GM21515 (cell line): ENCODE measurements at regions not wholly inside any gene's neighbourhood (a gene's known extent, or its start where the extent isn't known, plus 50 kb on each side); places are given as distances from the start of the nearest gene placed in this dataset.

Experiments used
- ATAC-seq: cut with Tn5 transposase; IDR thresholded peaks from one replicate; pipeline ENCODE4 v1.9.1; 2021; ENCODE audit not compliant: unreplicated experiment

DNA sequence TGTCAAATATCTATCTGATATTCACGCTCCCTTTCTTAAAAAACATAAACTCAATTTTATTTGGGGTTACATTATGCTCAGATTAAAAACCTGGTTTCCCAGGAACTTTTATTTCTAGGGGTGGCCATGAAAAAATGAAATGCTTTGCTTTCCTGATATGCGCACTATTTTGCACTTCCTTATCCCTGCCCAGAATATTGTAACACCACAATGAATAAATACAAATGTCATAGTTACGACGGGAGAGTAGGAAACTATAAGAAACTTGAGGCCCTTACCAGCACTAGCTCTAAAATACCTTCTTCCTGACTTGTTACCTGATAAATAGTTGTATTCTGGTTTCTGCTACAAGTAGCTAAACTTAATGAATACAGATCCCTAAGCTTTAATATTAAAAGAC is 475.6 kb upstream of the CWC22 start:
- no peak for ATAC-seq

- no peak for ATAC-seq
Measured at GRCh38 chr2:180481998-180482397, 474.9 kb upstream of the CWC22 start.

DNA sequence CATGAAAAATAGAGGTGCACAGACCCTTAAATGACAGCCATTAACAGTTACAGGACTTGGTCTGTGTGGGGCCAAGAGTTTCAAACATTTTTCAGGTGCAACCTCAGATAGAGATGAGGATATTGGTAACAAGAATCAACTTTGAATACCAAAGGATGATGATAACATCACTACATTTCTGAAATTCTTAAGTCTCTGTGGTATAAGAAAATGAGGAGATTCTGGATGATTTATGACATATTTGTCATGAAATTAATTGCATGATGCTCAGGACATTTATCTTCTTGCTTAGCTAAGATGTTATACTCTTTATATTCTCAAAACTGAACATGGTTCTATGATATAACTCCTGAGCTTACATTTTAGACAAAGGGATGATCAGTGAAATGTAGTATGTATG is 471.8 kb upstream of the CWC22 start:
- ATAC-seq, result no peak

GRCh38 chr2:180474716-180475115 is 467.6 kb upstream of the CWC22 start:
- ATAC-seq, result no peak

- no peak for ATAC-seq
Measured at GRCh38 chr2:180473456-180473855, 466.4 kb upstream of the CWC22 start.

GRCh38 chr2:180472133-180472532 is 465.0 kb upstream of the CWC22 start:
- ATAC-seq, result no peak

DNA sequence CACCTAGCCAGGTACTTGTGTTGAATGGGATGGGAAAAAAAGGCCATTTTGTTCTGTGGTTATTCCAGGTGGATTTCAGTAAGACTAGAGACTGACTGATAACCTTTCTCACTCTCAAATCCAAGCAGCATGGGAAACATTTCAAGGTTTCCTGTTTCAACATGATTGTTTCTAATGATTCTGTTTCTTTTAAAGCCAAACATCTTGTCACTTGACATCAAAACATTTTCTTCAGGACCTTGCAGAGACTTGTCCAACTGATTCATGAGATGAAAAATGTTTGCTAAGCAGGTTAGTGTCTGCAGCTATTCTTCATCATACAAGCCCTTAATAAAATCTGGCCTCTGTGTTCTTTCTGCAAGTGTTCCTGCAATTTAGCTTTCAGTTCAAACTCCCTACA is 456.5 kb upstream of the CWC22 start:
- ATAC-seq, result no peak

- ATAC-seq, result no peak
Measured at GRCh38 chr2:180461761-180462160, 454.7 kb upstream of the CWC22 start.

- no peak for ATAC-seq
Measured at GRCh38 chr2:180456801-180457200, 449.7 kb upstream of the CWC22 start.

- no peak for ATAC-seq
Measured at GRCh38 chr2:180450841-180451240, 443.7 kb upstream of the CWC22 start.

DNA sequence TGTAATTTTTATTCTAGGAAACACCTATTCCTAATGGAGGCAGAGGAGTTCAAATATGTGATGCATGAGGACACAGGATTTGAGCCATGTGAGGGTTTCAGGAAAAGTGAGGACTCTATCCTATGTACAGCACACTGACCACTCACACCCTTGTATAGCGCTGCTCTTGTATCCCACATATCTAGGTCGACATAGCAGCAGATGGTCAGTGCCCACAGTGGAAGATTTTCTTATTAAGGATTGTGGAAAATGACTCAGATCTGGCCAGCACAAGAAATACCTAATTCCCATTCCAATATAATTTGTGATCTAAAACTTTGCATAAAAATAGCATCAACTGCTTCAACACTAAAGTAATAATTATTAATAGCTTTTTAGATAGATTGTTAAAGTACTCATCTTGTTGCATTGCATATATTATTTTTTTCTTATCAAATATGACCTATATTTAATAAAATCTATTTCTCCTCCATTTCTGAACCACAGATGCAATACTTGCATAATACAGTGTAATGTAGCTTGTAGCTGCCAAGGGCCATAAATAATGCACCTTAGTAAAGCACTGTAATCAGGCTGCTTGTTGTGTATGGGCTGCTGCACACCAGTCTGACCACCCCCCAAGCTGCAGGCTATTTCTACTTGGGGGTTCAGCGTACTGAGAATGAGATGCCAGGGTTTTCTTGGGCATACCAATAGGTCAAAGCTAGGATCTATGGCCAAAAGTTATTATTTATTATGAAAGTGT is 442.2 kb upstream of the CWC22 start:
- ATAC-seq, result no peak

- ATAC-seq, result no peak
Measured at GRCh38 chr2:180446492-180446891, 439.4 kb upstream of the CWC22 start.

DNA sequence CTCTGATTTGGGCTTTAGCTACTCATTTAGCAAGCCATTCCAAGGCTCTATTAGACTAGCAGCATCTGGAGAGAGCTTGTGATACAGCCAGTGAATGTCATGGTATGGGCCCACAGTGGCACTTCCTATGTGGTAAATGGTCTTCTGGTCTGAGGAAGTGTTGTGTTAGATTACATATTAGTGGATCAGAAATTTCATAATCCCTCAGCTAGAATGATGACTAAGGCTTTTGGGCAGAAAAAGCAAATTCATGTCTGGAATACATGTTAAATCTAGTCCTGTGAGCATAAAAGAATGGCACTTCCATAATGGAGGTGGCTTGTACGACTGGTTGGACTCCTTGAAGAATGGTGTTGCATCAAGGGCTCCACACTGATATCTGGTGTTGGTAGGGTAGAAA is 436.8 kb upstream of the CWC22 start:
- ATAC-seq, result no peak

DNA sequence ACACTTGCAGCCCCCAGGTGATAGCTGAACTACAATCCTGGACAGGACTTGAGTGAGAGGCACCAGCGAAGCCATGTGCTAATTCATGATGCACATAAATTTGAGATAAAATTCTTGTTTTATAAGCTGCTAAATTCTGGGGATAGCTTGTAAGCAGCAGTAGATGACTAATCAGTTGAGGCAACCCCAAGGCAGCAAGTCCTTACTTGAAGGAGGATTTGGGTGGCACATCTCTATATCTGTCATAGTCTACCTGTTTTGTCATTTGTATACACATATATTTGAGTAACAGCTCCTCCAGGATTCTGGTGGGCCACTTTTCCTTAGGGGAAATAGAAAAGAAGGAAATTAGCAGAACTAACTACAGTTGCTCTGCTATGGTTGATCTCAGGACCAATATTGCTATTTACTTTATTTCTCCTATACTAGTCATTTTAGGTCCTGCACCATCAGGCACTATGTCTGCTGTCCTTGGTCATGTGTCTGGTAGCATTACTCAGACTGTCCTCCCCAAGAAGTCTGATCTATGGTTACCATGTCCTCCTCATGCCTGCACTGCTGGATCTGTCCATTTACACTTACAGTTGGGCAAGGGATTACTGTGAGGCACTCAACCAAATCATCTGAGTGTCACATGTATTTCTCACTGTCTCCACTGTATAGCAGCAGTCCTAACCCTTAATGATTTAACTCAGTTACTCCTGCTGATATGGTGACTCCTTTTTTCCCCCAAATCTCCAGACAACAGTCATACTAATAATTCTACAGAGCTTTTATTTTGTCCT is 436.0 kb upstream of the CWC22 start:
- no peak for ATAC-seq

DNA sequence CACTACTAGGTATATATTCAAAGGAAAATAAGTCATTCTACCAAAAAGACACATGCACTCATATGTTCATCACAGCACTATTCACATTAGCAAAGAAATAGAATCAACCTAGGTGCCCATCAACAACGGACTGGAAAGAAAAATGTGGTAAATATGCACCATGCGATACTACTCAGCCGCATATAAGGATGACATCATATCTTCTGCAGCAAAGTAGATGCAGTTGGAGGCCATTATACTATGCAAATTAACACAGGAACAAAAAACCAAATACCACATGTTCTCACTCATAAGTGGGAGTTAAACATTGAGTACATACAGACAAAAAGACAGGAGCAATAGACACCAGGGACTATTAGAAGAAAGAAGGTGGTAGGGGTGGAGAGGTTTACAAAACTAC is 412.1 kb upstream of the CWC22 start:
- ATAC-seq, result no peak

- ATAC-seq, result no peak
Measured at GRCh38 chr2:180416627-180417026, 409.5 kb upstream of the CWC22 start.

- ATAC-seq, result no peak
Measured at GRCh38 chr2:180413336-180413735, 406.2 kb upstream of the CWC22 start.

DNA sequence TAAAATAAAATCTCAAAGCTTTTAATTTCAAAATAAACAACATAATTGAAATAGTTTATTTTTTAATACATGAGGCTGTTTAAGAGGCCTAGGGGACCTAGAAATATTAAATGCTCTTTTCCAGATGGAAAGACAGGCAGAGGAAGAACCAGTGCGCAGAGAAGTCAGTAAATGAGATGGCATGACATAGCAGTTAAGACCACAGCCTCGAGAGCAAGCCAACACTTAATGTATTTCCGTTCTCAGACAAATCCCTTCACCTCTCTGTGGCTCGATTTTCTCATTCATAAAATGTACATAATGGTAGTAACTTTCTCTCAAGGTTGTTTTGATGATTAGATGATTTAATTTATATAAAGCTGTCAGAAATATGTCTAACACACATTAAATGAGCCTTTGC is 405.1 kb upstream of the CWC22 start:
- no peak for ATAC-seq

- ATAC-seq, result no peak
Measured at GRCh38 chr2:180411661-180412060, 404.6 kb upstream of the CWC22 start.

- no peak for ATAC-seq
Measured at GRCh38 chr2:180406687-180407086, 399.6 kb upstream of the CWC22 start.

GRCh38 chr2:180405520-180405919 is 398.4 kb upstream of the CWC22 start:
- no peak for ATAC-seq

GRCh38 chr2:180394305-180394704 is 387.2 kb upstream of the CWC22 start:
- ATAC-seq, result no peak
